GM21423 (cell line): ENCODE measurements at regions not wholly inside any gene's neighbourhood (a gene's known extent, or its start where the extent isn't known, plus 50 kb on each side); places are given as distances from the start of the nearest gene placed in this dataset.

ENCODE experiments used
- ATAC-seq: cut with Tn5 transposase; IDR thresholded peaks from one replicate; pipeline ENCODE4 v1.9.1; 2021; ENCODE audit warnings: mild to moderate bottlenecking, moderate library complexity; ENCODE audit not compliant: unreplicated experiment

DNA sequence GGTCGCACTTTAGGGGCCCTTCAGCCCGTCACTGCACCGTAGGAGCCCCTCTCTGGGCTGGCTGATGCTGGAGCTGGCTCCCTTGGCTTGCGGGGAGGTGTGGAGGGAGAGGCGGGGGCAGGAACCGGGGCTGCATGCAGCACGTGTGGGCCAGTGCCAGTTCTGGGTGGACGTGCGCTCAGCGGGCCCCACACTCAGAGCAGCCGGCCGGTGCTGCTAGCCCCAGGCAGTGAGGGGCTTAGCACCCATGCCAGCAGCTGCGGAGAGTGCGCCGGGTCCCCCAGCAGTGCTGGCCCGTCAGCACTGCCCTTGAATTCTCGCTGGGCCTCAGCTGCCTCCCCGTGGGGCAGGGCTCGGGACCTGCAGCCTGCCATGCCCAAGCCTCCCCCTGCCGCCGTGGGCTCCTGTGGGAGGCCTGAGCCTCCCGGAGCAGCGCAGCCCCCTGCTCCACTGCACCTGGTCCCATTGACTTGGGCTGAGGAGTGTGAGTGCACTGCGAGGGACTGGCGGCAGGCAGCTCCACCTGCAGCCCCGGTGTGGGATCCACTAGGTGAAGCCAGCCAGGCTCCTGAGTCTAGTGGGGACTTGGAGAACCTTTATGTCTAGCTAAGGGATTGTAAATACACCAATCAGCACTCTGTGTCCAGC lies 108.8 kb upstream of the RASGEF1B start:
- no peak for ATAC-seq

DNA sequence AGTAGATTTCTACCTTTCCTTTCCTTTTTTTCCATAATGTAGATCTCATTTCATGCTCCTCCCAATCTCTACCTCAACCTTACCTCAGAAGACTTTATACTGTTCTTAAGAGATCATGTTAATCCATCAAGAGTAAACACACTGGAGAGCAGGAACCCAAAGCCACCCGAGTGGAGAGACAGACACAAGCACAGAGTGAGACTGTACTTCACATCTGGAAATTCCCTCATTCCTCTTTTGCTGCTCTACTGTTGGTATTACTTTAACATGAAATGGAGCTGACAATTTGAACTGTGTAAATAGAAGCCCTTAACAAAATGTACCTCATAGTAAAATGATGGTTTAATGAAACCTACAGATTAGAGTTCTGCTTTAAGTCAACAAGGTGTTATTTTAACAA lies 105.7 kb upstream of the RASGEF1B start:
- ATAC-seq: no peak

DNA sequence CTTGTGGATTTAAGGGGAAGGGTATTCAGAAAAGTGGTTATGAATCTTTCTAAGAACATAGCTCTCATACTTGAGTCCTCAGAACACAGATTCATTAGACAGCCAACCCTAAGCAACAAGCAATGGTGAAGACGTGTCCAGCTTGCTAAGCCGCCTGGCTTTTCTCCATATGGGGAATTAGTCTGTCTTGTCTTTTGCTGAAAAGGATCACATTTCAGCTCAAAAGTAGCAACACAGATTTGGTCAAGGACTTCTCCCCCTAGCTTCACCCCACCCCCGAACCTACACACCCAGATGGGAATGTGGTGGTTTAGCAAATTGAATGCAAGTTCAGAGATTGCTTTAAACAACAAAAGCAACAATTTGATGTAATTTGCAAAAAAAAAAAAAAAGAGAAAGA lies 103.3 kb upstream of the RASGEF1B start:
- no peak for ATAC-seq

DNA sequence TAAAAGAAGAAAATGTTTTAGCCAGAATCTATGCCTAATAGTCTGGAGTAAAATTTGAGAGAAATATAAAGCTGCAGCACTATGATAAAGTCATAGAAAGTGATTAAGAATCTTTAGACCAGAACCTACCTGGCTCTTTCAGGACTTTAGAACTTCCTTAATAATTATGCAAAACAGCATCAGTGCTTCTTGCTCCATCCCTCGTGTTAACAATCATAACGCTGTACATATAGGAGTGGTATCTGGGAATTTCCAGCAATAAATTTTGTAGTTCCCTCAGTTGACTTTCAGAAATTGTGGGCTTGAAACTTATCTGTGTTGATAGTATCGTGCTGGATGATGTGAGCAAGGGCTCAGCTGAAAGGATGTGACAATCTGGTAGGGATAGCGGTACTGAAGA lies 102.1 kb upstream of the RASGEF1B start:
- ATAC-seq: no peak

DNA sequence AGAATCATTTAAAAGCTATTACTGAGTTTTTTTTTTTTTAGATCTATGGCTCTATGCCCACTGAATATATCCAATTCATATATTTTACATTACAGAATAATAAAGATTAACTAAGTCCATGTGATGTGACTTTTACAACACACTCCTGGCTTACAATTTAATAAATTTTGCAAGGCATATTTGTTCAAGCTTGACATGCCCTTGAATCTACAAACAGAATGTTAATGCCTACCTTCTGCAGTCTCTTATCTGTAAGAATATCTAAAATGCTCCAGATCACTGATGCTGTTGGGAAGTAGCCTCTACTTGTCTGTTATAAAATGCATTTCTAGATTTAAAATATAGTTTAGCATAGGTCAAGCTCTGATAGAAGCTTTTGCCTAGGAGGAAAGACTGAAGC lies 100.7 kb upstream of the RASGEF1B start:
- ATAC-seq: no peak

DNA sequence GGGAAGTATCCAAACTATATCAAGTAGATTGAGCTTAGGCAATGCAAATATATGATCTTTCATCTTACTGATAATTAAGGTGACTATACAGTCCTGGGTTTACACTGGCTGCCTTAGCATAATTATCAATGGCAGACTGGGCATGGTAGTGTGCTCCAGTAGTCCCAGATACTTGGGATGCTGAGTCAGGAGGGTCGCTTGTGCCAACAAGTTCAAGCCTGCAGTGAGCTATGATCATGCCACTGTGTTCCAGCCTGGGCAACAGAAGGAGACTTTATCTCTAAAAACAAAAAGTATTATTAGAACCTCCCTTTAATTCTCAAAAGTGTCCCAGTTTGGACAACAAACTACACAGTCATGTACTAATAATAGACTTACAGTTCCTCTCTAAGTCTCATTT lies 99.4 kb upstream of the RASGEF1B start:
- no peak for ATAC-seq

DNA sequence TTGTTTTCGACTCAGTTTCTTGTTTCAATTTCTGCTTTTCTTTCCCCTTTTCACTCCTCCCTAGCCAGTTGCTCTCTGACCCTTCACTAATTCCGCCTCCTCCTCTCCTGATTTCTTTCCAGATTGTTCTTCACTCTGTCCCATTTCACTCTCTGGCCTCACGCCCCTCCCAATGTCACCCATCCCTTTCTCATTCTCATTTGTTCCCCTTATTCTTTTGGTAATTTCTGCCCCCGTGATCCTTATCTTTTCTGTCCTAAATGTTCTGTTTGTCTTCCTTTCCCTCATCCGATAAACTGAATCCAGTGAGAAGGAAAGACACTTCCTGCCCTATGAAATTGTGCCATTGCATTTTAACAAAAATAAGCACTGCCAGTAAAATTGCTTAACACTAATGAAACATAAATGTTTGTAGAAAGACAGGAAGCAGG lies 94.5 kb upstream of the RASGEF1B start:
- ATAC-seq: no peak

DNA sequence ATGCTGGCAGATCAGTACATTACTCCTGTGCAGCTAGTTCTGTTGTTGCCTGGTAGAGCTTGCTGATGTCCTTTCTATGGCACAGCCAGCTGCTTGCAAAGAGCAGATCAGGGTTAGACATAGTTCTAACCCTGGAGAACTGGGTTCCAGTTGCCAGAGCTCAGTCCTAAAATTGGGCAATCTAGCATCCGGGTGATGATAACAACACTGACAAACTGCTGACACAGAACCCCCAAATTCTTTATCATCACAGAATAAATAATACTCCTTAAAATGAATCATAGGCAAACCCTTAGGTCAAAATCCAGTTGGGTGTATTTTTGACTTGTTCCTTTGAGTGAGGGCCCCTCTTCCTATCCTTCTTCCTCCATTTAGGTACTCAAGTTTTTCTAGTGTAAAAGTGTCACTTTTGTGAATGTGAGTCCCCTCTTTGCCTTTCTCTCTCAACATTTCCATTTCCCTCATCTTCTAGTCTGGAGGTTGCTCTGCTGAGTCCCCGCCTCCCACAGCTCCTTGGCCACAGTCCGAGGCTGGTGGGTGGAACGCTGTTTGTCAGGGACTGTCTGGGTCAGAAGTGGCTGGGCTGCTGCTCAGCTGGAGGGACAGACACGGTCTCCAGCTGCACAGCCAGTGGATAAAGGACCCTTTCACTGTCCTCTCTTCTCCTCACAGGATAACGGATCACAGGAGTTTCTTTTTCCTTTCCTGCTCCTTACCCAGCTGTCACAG lies 93.6 kb upstream of the RASGEF1B start:
- ATAC-seq: no peak

DNA sequence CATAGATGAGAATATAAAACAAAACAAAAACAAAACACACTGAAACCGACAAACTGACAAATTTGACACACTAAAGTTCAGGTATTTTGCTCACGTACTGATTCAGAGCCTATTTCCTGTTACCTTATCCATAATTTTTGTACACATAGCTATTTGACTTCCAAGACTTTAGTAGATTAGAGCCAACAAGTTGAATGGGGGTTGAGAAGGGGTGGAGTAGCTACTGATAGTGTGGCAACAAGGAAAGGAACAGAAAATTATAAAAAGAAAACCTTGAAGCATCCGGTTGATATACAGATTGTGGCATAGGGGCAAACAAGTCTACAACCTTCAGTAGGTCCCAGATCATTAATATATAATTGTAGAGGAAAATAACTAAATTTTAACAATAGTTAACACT lies 92.3 kb upstream of the RASGEF1B start:
- ATAC-seq: no peak

DNA sequence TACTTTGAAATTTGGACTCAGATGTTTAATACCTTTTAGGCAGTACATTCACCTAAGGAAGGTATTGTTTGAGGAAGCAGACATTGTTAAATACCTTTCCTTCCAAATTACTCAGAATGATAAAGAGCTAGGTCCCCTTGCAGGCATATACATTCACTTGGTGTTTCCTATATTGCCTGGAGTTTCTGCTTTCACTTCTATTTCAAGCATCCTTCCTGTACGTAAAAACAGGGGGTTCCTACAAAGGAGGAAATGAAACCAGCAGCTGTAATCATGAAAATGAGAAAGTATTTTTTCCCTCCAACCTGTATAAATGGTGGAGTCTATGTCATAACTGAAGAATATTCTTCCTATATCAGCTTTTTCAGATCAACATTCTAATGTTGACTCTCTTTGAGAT lies 90.4 kb upstream of the RASGEF1B start:
- ATAC-seq: peak; percentile 96

DNA sequence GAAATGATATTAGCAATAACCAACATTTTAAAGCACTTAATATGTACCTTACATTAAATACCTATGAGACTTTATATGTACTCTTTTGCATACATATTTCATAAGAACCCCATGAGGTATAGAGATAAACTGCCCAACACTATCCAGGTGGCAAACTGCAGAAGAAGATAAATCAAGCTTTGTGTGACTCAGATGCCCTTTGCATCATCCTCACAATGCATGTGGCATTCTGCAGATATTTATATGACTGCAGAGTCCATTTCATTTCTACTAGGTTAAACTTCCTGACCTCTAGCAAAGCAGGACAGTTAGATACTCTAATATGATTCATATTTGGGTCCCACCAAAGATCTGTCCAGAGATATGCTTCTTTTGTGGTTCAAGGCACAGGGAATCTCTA lies 85.6 kb upstream of the RASGEF1B start:
- ATAC-seq: no peak

DNA sequence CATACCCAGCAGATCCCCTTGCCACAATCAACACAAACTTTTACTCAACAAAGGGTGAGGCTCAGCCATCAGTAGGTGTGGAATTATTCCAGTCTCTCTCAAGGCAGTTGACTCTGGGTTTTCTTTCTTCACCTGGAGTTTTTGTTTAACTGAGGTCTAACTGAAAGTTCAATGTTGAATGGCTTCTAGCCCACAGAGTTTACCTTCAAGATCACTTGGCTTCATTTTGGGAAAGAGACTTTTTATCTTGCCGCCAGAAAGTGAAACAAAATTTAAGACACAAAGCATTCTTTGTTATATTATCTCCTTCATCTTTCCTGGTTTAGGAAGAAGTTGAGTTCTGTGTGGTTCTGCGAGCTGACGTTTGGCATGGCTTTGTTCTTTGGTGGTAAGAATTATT lies 83.8 kb upstream of the RASGEF1B start:
- no peak for ATAC-seq

DNA sequence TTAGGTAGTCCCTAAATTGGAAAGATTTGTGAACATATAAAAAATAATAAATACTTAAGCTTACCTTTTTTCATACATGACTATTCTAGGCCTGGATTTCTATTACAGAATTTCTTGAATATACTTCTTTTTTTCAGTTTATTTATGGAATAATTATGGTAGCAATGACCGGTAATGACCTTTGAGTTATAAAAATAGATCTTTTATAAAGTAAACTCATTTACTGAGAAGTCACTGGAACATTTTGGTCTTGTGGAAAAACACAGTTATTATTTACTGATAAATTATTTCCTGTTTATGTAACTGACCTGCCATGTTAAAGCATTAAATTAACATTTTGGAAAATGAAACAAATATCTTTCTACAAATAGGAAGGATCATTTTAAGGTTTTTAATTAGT lies 80.4 kb upstream of the RASGEF1B start:
- ATAC-seq: no peak

DNA sequence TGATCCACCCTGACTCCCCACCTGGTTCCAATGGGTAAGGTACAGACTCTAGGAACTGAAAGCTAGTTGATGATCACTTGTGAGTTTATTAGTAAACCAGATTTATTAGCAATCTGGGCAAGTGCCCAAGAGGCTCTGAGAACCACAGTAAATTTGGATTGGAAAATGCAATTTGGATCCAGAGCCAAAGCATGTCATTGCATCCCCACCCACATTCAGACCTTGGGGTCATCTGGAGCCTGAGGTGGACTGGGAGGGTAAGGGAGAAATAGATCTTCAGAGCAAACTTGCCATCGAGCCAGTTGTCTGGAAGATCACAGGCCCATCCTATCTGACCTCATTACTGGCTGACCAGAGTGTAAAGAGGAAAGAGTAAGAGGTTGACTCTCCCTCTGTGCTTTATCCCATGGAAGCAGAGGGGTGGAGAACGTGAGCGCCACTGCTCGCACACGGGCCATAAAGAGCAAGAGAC lies 78.7 kb upstream of the RASGEF1B start:
- ATAC-seq: no peak

DNA sequence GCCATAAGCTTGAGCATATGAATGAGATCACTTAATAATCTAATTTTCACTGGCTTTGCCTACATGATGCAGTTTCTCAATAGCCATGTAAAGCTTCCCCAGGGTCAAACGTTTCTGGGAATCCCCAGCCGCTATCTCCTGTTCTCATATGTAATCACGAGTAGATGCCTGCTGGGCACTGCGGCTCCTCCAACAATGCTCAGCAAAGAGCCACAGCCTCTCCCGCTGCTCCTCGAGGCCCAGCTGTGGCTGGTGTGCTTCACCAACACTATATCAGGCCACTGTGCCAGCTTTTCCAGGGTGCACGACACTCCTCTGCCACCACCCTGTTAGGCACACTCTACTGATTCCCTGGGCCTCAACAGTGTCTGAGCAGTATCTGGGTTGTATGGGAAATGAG lies 78.3 kb upstream of the RASGEF1B start:
- ATAC-seq: no peak

DNA sequence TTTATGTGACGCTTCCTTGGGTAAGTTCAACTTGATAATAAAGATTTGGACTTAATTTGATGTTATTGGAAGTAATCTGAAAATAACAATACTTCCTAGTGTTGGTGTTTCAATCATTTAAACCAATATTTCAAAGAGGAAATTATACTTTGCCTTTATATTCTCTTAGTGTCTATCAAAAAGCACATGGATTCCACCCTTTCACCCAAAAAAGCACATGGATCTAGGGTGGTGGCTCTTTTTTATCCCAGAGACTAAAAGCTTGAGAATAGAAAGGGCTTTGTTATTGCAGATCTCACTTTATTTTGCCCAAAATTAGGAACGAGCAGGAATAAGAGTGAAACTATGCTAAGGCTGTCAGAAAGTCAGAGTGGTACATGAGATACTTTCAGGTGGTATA lies 75.1 kb upstream of the RASGEF1B start:
- ATAC-seq: no peak

DNA sequence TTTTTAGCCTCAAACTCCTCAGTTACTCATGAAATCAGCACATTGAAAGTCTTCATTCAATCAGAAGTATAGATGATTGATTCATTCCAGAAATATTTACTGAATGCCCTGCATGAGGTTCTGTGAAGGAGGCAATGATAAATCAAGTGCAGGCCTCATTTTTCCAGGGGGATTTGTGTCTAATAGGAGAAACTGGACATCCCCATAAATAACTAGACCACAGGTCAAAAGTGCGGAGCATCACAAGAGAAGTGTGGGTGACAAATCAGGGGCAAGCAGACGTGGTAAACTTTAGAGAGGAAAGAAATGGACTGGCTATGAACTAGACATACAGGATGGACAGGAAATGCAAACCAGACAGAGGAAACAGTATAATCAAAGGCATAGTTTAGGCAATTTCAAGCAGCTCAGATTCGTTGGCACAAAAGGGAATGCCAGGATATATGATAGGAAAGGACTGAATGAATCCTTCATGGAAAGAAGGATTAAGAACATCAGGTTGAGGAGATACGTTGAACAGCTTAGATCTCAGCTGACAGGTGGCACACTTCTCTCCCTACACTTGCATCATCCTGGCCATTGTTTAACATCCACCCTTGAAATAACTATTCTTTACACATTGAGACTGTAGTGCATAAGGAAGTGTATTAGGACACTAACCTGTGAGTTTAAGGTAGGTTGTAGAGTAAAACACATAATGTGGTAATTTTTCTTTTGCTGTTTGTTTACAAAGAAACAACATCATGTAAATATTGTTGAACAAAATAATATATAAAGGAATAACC lies 69.6 kb upstream of the RASGEF1B start:
- ATAC-seq: no peak

DNA sequence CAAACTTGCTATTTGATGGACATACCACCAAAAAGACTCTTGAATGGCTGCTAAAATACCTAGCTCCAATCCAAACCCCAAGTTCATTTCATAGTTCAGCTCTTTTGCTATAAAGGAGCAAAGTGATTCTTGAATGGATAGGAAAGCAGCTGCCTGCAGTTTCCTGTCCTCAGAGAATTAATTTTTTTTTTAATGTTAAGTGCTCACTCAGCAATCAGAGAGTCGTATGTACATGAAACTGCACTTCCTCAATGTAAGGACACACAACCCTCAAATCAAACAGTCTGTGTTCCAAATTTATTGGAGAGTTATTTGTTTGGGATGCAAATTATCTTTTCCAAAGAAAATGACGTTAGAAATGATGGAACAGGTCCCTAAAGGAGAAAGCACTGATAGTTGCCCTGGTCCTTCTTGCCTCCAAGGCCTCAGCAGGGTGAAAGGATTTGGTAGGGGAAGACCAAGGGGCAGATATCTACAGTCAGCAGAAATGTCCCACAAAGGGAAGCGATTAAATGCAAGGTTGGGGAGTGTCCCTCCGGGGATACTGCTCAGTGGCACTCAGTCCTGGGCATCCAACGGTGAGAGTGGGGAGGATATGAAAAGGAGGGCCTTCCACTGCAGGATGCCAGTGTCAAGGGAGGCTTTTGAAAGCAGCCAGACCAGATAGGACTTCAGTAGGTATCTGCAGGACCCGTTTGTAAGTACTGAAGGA lies 67.2 kb upstream of the RASGEF1B start:
- ATAC-seq: no peak

DNA sequence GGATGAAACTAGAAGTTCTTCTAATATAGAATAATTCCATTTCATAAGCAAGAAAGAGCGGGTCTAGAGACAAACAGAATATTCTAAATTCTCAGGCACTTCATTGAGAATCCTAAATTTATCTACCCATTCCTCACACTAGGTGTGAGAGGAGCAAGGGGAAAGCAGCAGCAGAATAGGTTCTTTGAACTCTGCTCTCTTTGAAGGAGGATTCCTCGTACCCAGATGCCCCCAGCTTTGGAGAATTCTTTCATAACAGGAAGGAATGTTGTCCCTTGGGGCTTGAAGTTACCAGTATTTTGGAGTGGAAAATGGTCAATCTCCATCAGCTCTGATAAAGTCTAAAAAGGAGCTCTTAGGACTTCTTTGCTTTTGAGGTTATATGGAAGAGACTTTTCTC lies 59.7 kb upstream of the RASGEF1B start:
- ATAC-seq: no peak

DNA sequence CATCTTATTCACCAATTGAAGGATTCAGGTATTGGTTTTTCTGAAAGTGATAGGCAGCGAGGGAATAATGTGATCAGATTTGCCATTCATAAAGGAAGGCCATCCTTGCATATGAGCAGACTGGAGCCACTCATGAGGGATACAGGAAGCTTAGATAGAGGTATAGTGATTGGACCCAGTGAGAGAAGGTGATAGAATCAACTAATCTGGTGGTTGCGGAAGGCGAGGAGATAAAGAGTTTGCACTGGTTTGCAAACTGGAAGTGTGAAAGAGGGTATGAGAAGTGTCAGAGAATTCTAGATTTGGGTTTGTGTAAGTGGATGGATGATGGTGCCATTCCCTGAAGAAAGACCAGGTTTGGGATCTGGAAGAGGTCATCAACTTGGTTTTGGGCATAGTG lies 57.3 kb upstream of the RASGEF1B start:
- ATAC-seq: no peak

DNA sequence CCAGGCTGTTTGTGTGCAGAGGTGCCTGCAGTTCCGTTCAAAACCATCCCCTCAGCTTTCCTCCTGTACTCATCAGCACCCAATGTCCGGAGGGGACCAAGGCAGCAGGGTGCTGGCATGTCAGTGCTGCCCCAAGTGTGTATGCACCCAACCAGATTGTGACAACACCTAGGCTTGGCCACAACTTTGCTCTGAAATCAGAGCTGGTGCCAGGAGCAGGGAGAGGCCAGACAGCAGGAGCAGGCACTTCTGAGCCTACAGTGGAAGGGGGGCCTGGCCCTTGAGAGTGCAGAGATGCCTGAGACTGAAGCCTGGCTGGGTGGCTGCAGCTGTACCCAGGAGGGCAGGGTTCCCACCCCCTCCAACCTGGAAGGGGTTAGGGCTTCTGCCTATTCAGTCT lies 56.5 kb upstream of the RASGEF1B start:
- no peak for ATAC-seq
